PFSK-1 (cell line): ENCODE measurements at regions not wholly inside any gene's neighbourhood (a gene's known extent, or its start where the extent isn't known, plus 50 kb on each side); places are given as distances from the start of the nearest gene placed in this dataset.

Experiments
- FOXP2 ChIP-seq: optimal IDR thresholded peaks from 2 replicates; pipeline ENCODE3; 2011; ENCODE audit warnings: borderline replicate concordance, control low read depth, inconsistent platforms; ENCODE audit not compliant: insufficient read depth; ENCODE audit errors: extremely low read length, extremely low read depth
- POLR2AphosphoS5 ChIP-seq: IDR thresholded peaks from 2 replicates; pipeline ENCODE4 v1.6.1; 2012; ENCODE audit warnings: low read depth, mild to moderate bottlenecking, control low read depth, low read length, moderate library complexity
- SIN3A ChIP-seq: IDR thresholded peaks from 2 replicates; pipeline ENCODE4 v1.6.1; 2012; ENCODE audit warnings: mild to moderate bottlenecking, low read length, moderate library complexity, borderline replicate concordance; ENCODE audit not compliant: insufficient read depth
- TAF1 ChIP-seq: IDR thresholded peaks from 2 replicates; pipeline ENCODE4 v1.6.1; 2012; ENCODE audit warnings: low read length, control low read depth, borderline replicate concordance; ENCODE audit not compliant: insufficient read depth
- TF ChIP-seq, protein P1 (sequence below), 2 experiments: IDR thresholded peaks; 2 replicates each; pipeline versions ENCODE4 v1.6.1 to v1.8.0; 2011 to 2012; ENCODE audit warnings: low read depth in 2 of 2, low read length in 2 of 2, control low read depth in 1 of 2, inconsistent platforms in 1 of 2, mild to moderate bottlenecking in 1 of 2, moderate library complexity in 1 of 2; ENCODE audit not compliant: insufficient read depth in 1 of 2

- no peak for TF ChIP-seq SIN3A
- no peak for TF ChIP-seq POLR2AphosphoS5
- TF ChIP-seq TAF1 = no peak
These were observed 186.4 kb downstream of the POLR1F start for GRCh38 chr7:19522486-19522885.

DNA sequence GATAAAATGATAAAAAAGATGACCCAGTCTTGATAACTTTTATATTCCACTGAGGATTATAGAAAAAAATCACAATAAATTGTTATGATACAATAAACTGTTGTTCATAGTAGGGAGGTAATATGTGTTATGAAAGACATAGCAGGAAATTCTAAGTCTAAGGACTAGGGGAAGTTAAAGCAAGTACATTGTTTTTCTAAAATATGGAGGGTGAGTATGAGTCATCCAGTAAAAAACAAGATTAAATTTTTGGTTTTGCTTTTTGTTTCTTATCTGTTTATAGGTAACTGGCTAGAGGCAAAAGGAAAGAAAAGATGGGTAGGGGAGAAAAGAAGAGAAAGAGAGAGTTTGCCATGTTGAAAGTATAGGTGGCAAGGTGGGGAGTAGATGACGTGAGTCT, 188.4 kb downstream of the POLR1F start:
- TF ChIP-seq, protein P1, sequence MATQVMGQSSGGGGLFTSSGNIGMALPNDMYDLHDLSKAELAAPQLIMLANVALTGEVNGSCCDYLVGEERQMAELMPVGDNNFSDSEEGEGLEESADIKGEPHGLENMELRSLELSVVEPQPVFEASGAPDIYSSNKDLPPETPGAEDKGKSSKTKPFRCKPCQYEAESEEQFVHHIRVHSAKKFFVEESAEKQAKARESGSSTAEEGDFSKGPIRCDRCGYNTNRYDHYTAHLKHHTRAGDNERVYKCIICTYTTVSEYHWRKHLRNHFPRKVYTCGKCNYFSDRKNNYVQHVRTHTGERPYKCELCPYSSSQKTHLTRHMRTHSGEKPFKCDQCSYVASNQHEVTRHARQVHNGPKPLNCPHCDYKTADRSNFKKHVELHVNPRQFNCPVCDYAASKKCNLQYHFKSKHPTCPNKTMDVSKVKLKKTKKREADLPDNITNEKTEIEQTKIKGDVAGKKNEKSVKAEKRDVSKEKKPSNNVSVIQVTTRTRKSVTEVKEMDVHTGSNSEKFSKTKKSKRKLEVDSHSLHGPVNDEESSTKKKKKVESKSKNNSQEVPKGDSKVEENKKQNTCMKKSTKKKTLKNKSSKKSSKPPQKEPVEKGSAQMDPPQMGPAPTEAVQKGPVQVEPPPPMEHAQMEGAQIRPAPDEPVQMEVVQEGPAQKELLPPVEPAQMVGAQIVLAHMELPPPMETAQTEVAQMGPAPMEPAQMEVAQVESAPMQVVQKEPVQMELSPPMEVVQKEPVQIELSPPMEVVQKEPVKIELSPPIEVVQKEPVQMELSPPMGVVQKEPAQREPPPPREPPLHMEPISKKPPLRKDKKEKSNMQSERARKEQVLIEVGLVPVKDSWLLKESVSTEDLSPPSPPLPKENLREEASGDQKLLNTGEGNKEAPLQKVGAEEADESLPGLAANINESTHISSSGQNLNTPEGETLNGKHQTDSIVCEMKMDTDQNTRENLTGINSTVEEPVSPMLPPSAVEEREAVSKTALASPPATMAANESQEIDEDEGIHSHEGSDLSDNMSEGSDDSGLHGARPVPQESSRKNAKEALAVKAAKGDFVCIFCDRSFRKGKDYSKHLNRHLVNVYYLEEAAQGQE (IDR thresholded peaks at IDR 0.05; ENCODE audit: insufficient read depth in 1 of 2, low read depth in 2 of 2, low read length in 2 of 2) = no peak
- TF ChIP-seq POLR2AphosphoS5 = no peak
- no peak for TF ChIP-seq SIN3A
- TF ChIP-seq FOXP2 = no peak
- TF ChIP-seq TAF1 = no peak

DNA sequence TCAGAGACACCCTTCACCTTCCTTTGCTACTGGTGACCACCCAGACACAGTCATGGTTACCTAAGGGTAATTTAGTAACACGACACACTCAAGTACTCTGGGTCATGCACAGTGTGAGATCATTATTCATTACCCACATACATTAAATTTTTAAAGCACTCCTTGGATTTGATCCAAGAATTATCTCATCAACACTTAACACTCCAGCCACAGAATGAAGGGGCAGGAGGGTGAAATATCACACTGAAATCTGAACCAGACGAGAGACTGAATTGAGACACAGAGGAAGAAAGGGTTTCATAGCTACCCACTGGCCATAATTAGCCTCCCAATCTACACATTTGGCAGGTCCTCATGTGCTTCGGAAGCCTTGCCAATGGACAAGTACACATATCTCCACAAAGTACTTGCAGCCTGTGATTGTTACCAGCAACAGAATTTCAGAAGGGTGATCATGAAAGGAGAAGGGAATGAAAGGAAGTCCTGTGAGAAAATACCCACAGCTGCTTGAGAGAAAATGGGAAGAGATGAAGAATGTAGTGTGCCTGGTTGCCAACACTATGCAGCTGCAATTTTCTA, 189.3 kb downstream of the POLR1F start:
- no peak for TF ChIP-seq SIN3A
- TF ChIP-seq FOXP2 = no peak
- TF ChIP-seq TAF1 = no peak
- no peak for TF ChIP-seq POLR2AphosphoS5
- TF ChIP-seq, protein P1 (IDR thresholded peaks at IDR 0.05; ENCODE audit: insufficient read depth in 1 of 2, low read depth in 2 of 2, low read length in 2 of 2) = no peak

DNA sequence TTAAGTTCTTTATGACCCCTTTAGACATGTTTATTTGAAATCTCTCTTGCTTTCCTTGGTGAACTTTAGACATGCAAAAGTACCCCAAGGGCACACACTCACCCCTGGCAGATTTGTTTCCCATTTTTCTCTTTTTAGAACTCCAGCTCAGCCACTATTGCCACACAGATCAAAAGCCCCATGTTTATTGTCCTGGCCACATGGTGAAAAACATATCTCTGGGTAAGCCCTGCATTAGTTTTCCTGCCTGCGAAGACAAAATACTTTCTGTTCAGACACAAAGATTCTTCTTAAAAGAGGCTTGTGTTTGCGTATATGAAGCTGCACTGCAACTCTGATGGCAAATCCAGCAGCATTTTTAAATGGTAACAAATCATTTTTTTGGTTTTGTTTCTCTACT, 200.0 kb downstream of the POLR1F start:
- no peak for TF ChIP-seq FOXP2
- TF ChIP-seq, protein P1 (IDR thresholded peaks at IDR 0.05; ENCODE audit: insufficient read depth in 1 of 2, low read depth in 2 of 2, low read length in 2 of 2) = no peak
- TF ChIP-seq SIN3A = no peak
- no peak for TF ChIP-seq POLR2AphosphoS5
- TF ChIP-seq TAF1 = no peak

- TF ChIP-seq SIN3A (no peak), POLR2AphosphoS5 (no peak), FOXP2 (no peak), TAF1 (no peak)
- TF ChIP-seq, protein P1 (IDR thresholded peaks at IDR 0.05; ENCODE audit: insufficient read depth in 1 of 2, low read depth in 2 of 2, low read length in 2 of 2) = no peak
These were observed 200.7 kb downstream of the POLR1F start for GRCh38 chr7:19508124-19508523.
